A549 (cell line): ENCODE measurements at regions not wholly inside any gene's neighbourhood (a gene's known extent, or its start where the extent isn't known, plus 50 kb on each side); places are given as distances from the start of the nearest gene placed in this dataset.

Experiments
- ATAC-seq, 2 experiments: fragments of 200-7000 bp in 1 of 2; fragments of >200 bp in 1 of 2; cut with Nextera tagmentation in 1 of 2; cut with Tn5 transposase in 1 of 2; 3 replicates each; pipeline versions ENCODE4 v1.8.0 to v1.9.1; 2018 to 2020; ENCODE audit warnings: mild to moderate bottlenecking in 1 of 2, moderate library complexity in 1 of 2
- CTCF ChIA-PET: fragments of 300-600 bp; sonication (Branson Sonifier 250); formaldehyde crosslinking; extraction: SDS; loops from one replicate; lab custom pipeline; 2021; ENCODE audit warnings: antibody characterized with exemption, inconsistent platforms; lab: Yijun Ruan, JAX
- POLR2A ChIA-PET: fragments of 350-600 bp; formaldehyde crosslinking; extraction: SDS; loops from one replicate; lab custom pipeline; 2021; ENCODE audit warnings: antibody characterized with exemption, inconsistent platforms; lab: Yijun Ruan, JAX
- DNase-seq, 2 experiments: peaks; one replicate each; pipeline versions ENCODE4 v3.0.0 to v3.0.0-alpha.2; 2011 to 2016; ENCODE audit warnings: low read depth in 1 of 2, low spot score in 1 of 2
- FAIRE-seq: peaks from 2 replicates; lab custom pipeline; 2011; peaks lifted over from hg19 to GRCh38; lab: Jason Lieb, UNC
- H3K27ac ChIP-seq, 2 experiments: fragments of >200 bp; sonication (Bioruptor Twin); formaldehyde crosslinking; 3 replicates each; pipeline ENCODE4 v1.5.1; 2016 to 2017
- H3K4me1 ChIP-seq: fragments of >200 bp; sonication (Bioruptor Twin); formaldehyde crosslinking; 3 replicates; pipeline ENCODE4 v1.6.1; 2016
- H3K4me2 ChIP-seq: fragments of >200 bp; sonication (Bioruptor Twin); formaldehyde crosslinking; 3 replicates; pipeline ENCODE4 v1.6.1; 2016
- H3K4me3 ChIP-seq: fragments of >200 bp; sonication (Bioruptor Twin); formaldehyde crosslinking; 3 replicates; pipeline ENCODE4 v1.5.1; 2016
- H3K9me3 ChIP-seq: fragments of >200 bp; sonication (Bioruptor Twin); formaldehyde crosslinking; 3 replicates; pipeline ENCODE4 v1.6.1; 2016
- BCL3 ChIP-seq: fragments of >200 bp; sonication (Bioruptor Twin); formaldehyde crosslinking; IDR thresholded peaks from 3 replicates; pipeline ENCODE4 v1.6.1; 2016
- CEBPB ChIP-seq, 2 experiments: fragments of >200 bp in 1 of 2; sonication (Bioruptor Twin) in 1 of 2; formaldehyde crosslinking in 1 of 2; IDR thresholded peaks; 2 replicates each; pipeline ENCODE4 v1.6.1; 2012 to 2016
- E2F6 ChIP-seq: IDR thresholded peaks from 2 replicates; pipeline ENCODE4 v1.6.1; 2012; ENCODE audit warnings: low read depth, borderline replicate concordance
- ELK1 ChIP-seq: fragments of 150-350 bp; IDR thresholded peaks from 2 replicates; pipeline ENCODE4 v1.6.1; 2014; ENCODE audit warnings: low read depth, mild to moderate bottlenecking, low read length
- ESRRA ChIP-seq: fragments of 150-350 bp; IDR thresholded peaks from 2 replicates; pipeline ENCODE4 v1.6.1; 2014; ENCODE audit warnings: mild to moderate bottlenecking, low read length, borderline replicate concordance
- FOXS1 ChIP-seq: fragments of 250-450 bp; sonication (Bioruptor Pico); IDR thresholded peaks from 2 replicates; pipeline ENCODE4 v1.5.0; 2020; ENCODE audit warnings: mild to moderate bottlenecking, moderate library complexity
- HDAC2 ChIP-seq: fragments of 200-600 bp; sonication (generic); IDR thresholded peaks from 2 replicates; pipeline ENCODE4 v1.6.1; 2016
- HEYL ChIP-seq: fragments of 250-450 bp; sonication (Bioruptor Pico); IDR thresholded peaks from 2 replicates; pipeline ENCODE4 v1.8.0; 2021; ENCODE audit warnings: mild to moderate bottlenecking, moderate library complexity
- HMGXB4 ChIP-seq: fragments of 250-450 bp; sonication (Bioruptor Pico); IDR thresholded peaks from 2 replicates; pipeline ENCODE4 v1.5.0; 2021; ENCODE audit warnings: mild to moderate bottlenecking, moderate library complexity, borderline replicate concordance
- JUNB ChIP-seq: fragments of >200 bp; sonication (Bioruptor Twin); formaldehyde crosslinking; IDR thresholded peaks from 2 replicates; pipeline ENCODE4 v1.6.1; 2016
- KDM5A ChIP-seq: fragments of 200-600 bp; sonication (generic); IDR thresholded peaks from 2 replicates; pipeline ENCODE4 v1.6.1; 2016; ENCODE audit warnings: antibody characterized with exemption, mild to moderate bottlenecking
- NFE2L2 ChIP-seq: fragments of 150-350 bp; conservative IDR thresholded peaks from 2 replicates; pipeline ENCODE4 v1.6.1; 2014; ENCODE audit warnings: low read length
- PBX3 ChIP-seq: IDR thresholded peaks from 2 replicates; pipeline ENCODE4 v1.6.1; 2012
- POLR2A ChIP-seq: IDR thresholded peaks from 2 replicates; pipeline ENCODE4 v1.6.1; 2012; ENCODE audit warnings: mild to moderate bottlenecking, low read length
- RARB ChIP-seq: fragments of 250-450 bp; sonication (Bioruptor Pico); IDR thresholded peaks from 2 replicates; pipeline ENCODE4 v1.8.0; 2021; ENCODE audit warnings: mild to moderate bottlenecking, moderate library complexity
- RNF2 ChIP-seq: fragments of 200-600 bp; sonication (generic); IDR thresholded peaks from 2 replicates; pipeline ENCODE4 v1.6.1; 2016; ENCODE audit warnings: low read depth, mild to moderate bottlenecking, antibody characterized with exemption, moderate library complexity, borderline replicate concordance
- SREBF2 ChIP-seq: fragments of 450-650 bp; IDR thresholded peaks from 2 replicates; pipeline ENCODE4 v1.6.1; 2014; ENCODE audit warnings: mild to moderate bottlenecking, moderate library complexity
- TFCP2L1 ChIP-seq: fragments of 250-450 bp; sonication (Bioruptor Pico); IDR thresholded peaks from 2 replicates; pipeline ENCODE4 v1.5.0; 2021; ENCODE audit warnings: mild to moderate bottlenecking
- USF2 ChIP-seq: fragments of 450-650 bp; IDR thresholded peaks from 2 replicates; pipeline ENCODE4 v1.6.1; 2014; ENCODE audit warnings: antibody characterized with exemption
- ZFP36 ChIP-seq: fragments of 450-650 bp; IDR thresholded peaks from 2 replicates; pipeline ENCODE4 v1.6.1; 2014; ENCODE audit warnings: borderline replicate concordance; ENCODE audit not compliant: partially characterized antibody
- ZSCAN20 ChIP-seq: fragments of 250-450 bp; sonication (Bioruptor Pico); IDR thresholded peaks from 2 replicates; pipeline ENCODE4 v1.8.0; 2022; ENCODE audit warnings: mild to moderate bottlenecking, moderate library complexity
- WGBS: methylation state at CpG from one replicate; pipeline ENCODE4 v1.1.6; 2017; ENCODE audit errors: missing lambda C conversion rate; 5-methylcytosine and 5-hydroxymethylcytosine counted together

GRCh38 chr4:124469981-124470380, 242.6 kb downstream of the ANKRD50 start:
- Histone ChIP-seq H3K4me3 (no peak overlapping the region), H3K4me1 (no peaks in the 10 kb centered on the region), H3K27ac (no peak overlapping the region), H3K9me3 (peaks cover 5% of the 10 kb centered on the region; the same call in 1 of the 3 replicates), H3K4me2 (no peak overlapping the region)
- ATAC-seq (no peak), DNase-seq (no peak), FAIRE-seq (no peak)
- CTCF ChIA-PET = no interaction called here
- POLR2A ChIA-PET = no interaction called here
- TF ChIP-seq KDM5A = no peak

GRCh38 chr4:124478470-124478869, 234.1 kb downstream of the ANKRD50 start:
- ChIA-PET CTCF (no interaction called here), POLR2A (no interaction called here)
- Histone ChIP-seq H3K4me2 (no peak overlapping the region), H3K4me3 (no peak overlapping the region), H3K9me3 (no peaks in the 10 kb centered on the region), H3K27ac (no peak overlapping the region), H3K4me1 (no peaks in the 10 kb centered on the region)
- DNase-seq = no peak
- TF ChIP-seq RARB (CRISPR knock-in tag) (no peak), NFE2L2 (no peak), SREBF2 (no peak), RNF2 (no peak), TFCP2L1 (no peak), FOXS1 (CRISPR knock-in tag) (no peak), ZFP36 (no peak), HMGXB4 (no peak), BCL3 (no peak)
- ATAC-seq = no peak
- 31% methylated on average over 1 of the region's 1 CpG for WGBS
- no peak for FAIRE-seq

GRCh38 chr4:124480061-124480460, 232.5 kb downstream of the ANKRD50 start:
- no peaks in the 10 kb centered on the region for H3K9me3 ChIP-seq
- H3K27ac ChIP-seq = no peak overlapping the region
- no peak for DNase-seq
- TF ChIP-seq HDAC2 = no peak
- TF ChIP-seq ESRRA = no peak
- TF ChIP-seq JUNB = no peak
- TF ChIP-seq, all 56 proteins: peak for 0
- WGBS = 71% methylated on average over 4 of the region's 4 CpGs
- FAIRE-seq (no peak), ATAC-seq (no peak)
- Histone ChIP-seq H3K4me1 (no peaks in the 10 kb centered on the region), H3K4me3 (no peak overlapping the region), H3K4me2 (no peak overlapping the region)
- CTCF ChIA-PET = no interaction called here
- POLR2A ChIA-PET = no interaction called here

- DNase-seq (no peak), FAIRE-seq (no peak)
- TF ChIP-seq BCL3 (no peak), E2F6 (no peak), POLR2A (no peak), ZSCAN20 (CRISPR knock-in tag) (no peak), ELK1 (no peak), CEBPB (IDR thresholded peaks at IDR 0.05) (no peak), USF2 (no peak), ZFP36 (no peak), HEYL (CRISPR knock-in tag) (no peak), PBX3 (no peak)
Measured at GRCh38 chr4:124481123-124481522, 231.4 kb downstream of the ANKRD50 start.

More at GRCh38 chr4:124481123-124481522, 231.4 kb downstream of the ANKRD50 start:
- Histone ChIP-seq H3K4me2 (no peak overlapping the region), H3K4me1 (no peaks in the 10 kb centered on the region), H3K4me3 (no peak overlapping the region), H3K9me3 (no peaks in the 10 kb centered on the region), H3K27ac (no peak overlapping the region)
- ChIA-PET CTCF (no interaction called here), POLR2A (no interaction called here)
- 53% methylated on average over 3 of the region's 3 CpGs for WGBS
- ATAC-seq = no peak
